HG03460 (cell line): ENCODE measurements at regions not wholly inside any gene's neighbourhood (a gene's known extent, or its start where the extent isn't known, plus 50 kb on each side); places are given as distances from the start of the nearest gene placed in this dataset.

Experiments used
- ATAC-seq: cut with Tn5 transposase; IDR thresholded peaks from one replicate; pipeline ENCODE4 v1.9.1; 2021; ENCODE audit not compliant: unreplicated experiment

- ATAC-seq: no peak
Measured at GRCh38 chr3:23663661-23664186, 142.0 kb upstream of the UBE2E1 start.

DNA sequence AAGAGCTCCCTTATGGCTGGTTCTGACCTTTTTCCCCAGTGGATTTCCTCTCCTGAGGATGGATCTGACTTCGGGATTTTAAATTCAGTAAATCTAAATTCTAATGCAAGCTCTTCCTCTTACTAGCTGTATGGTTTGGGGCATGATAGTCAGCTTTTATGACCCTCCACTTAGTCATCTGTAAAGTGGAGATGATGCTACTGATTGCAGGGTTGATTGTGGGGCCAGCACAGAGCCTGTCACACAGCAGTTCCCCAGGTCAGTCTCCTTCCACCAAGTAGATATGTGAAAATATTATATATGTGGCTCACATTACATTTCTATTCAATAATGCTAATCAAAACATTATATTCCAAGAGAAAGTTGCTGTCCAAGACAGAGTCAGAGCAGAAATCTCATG, 141.3 kb upstream of the UBE2E1 start:
- no peak for ATAC-seq

GRCh38 chr3:23665741-23666140, 140.0 kb upstream of the UBE2E1 start:
- ATAC-seq: no peak

- ATAC-seq: no peak
Measured at GRCh38 chr3:23666818-23667217, 138.9 kb upstream of the UBE2E1 start.

GRCh38 chr3:23667536-23668429, 138.0 kb upstream of the UBE2E1 start:
- ATAC-seq: no peak

- ATAC-seq: no peak
Measured at GRCh38 chr3:23668430-23668904, 137.3 kb upstream of the UBE2E1 start.

- no peak for ATAC-seq
Measured at GRCh38 chr3:23669541-23670255, 136.1 kb upstream of the UBE2E1 start.

DNA sequence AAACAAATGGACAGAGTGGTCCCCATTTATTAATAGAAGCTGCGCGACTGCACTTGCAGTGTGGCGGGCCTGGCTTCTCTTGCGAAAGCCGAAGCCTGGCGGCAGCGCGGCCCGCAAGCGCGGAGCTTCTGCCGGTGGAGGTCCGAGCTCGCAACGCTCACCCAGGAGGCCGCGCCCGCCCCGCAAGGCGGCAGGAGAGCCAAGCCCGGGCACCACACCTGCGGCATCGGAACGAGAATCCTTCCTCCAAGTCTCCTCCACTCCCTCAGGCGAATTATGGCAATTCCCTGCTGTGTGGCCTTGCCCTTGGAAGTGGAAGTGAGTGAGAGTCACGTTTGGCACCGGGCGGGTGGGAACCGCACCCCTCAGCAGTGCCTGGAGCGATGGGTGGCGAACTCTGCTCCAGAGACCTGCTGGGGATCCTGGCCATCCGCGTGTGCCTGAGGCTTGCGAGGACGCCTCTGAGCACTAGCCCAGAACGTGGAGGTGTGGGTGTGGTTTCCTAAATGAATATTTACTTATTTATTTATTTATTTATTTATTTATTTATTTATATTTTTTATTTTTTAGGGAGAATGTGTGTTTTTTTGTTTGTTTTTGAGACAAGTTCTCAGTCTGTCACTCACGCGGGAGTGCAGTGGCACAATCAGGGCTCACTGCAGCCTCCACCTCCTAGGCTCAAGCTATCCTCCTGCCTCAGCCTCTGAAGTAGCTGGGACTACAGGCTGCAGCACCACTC, 133.7 kb upstream of the UBE2E1 start:
- no peak for ATAC-seq

- no peak for ATAC-seq
Measured at GRCh38 chr3:23672628-23673027, 133.1 kb upstream of the UBE2E1 start.

DNA sequence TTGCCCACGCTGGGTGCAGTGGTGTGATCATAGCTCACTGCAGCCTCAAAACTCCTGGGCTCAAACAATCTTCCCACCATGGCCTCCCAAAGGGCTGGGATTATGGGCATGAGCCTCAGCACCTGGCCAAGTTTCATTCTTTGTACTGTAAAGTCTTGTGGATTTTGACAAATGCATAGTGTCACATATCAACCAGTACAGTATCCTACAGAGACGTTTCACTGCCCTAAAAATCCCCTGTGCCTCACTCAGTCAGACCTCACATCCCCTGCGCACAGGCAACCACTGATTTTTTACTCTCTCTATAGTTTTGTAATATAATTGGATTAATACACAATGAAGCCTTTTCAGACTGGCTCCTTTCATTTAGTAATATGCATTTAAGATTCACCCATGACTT, 130.7 kb upstream of the UBE2E1 start:
- ATAC-seq: no peak

DNA sequence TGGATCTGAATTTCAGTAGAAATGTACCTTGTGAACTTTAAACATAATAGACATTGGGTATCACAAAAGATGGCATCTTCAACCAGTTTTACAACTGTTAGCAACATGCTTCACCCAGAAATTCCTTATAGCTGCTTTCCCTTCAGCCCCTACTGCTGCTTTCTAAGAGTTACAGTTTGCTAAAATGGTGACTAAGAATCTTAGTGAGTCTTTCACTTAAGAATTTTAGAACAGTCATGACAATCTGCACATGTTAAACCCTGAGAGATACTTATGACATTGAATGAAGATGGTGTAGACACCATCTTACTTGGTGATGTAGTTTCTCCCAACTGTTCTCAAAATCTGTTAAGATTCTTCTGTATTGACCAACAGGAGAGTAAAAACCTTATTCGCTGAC, 129.7 kb upstream of the UBE2E1 start:
- no peak for ATAC-seq

GRCh38 chr3:23682646-23683045, 123.1 kb upstream of the UBE2E1 start:
- ATAC-seq: no peak

GRCh38 chr3:23685541-23686258, 120.1 kb upstream of the UBE2E1 start:
- ATAC-seq: no peak

DNA sequence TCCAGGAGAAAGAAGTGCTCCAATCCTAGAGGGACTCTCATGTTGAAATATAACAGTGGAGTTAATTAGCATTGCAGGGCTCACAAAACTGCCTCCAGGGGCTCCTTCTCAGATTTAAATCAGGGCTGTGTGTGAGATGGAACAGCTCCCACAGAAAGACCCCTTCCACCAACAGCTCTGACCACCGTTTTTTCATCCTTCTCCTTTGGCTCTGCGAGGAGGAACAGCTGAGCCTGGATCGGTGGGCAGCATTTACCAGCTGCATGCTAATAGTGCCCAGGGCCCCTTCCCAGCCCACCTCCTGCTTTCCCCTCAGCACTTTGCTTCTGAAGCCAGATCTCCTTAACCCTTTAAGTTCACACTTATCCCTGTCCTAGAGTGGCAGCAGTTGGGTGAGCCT, 119.2 kb upstream of the UBE2E1 start:
- ATAC-seq: no peak

- ATAC-seq: no peak
Measured at GRCh38 chr3:23691357-23691895, 114.3 kb upstream of the UBE2E1 start.

- no peak for ATAC-seq
Measured at GRCh38 chr3:23696842-23697241, 108.9 kb upstream of the UBE2E1 start.

DNA sequence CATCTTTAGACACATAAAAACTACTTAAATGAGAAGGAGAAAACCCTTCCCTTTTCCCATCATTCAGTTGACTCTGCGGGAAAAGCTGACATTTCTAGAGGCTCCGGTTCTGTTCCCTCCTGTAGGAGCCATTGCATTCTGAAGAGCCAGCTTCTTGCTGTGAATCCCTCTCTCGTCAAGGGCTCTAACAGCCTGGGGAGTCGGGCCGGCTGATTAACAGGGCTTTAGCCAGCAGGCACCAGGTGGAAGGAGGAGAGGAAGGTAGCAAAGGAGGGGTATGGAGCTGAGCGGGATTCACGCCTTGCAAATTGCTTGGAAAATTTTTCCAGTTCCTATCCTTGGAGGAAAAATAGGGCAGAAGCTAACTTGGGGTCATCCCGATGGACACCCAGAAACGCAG, 108.3 kb upstream of the UBE2E1 start:
- ATAC-seq: no peak

DNA sequence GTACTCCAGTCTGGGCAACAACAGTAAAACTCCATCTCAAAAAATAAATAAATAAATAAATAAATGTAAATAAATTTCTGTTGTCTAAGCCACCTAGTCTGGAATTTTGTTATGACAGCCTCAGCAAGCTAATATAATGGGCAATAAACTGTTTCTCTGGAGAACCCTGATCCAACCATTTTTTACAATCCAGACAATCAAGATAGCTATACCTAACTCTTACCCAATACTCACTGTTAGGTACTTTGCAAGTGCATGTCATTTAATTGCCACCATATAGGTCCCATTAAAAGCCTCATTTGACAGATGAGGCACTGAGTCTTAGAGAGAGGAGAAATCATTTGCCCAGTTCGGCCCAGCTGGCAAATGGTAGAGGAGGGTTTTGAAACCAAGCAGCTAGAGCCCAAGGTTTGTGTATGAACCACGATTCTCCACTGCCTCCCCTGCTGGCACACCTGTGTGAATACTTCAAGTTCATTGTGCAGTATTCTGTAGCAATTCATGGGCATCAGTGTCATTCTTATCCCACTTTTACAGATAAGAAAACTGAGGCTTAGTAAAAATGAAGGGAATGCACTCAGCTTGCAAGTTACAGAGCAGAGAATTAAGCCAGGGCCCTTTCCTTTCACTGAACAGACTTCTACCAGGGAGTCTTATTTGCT, 107.0 kb upstream of the UBE2E1 start:
- no peak for ATAC-seq

DNA sequence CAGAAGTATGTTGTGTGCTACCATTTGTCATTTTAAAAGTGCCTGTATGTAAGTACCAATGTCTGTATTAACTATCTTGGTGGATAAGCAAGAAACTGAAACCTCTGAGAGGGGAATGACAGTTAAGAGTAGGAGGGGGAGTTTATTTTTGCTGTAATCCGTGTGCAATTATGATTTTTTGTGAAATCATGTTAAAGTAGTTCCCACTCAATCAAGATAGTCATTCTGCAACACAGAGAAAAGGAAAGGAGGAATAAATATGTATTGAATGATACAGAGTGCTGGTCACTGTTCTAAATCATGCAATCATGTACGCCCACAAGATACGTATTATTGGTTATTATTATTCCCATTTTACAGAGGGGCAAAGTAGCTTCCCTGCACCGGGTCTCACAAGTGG, 105.1 kb upstream of the UBE2E1 start:
- ATAC-seq: no peak
